ENCODE measurements at regions not wholly inside any gene's neighbourhood (a gene's known extent, or its start where the extent isn't known, plus 50 kb on each side); places are given as distances from the start of the nearest gene placed in this dataset.

- TF ChIP-seq ZNF266 (tag by site-specific recombination; IDR thresholded peaks at IDR 0.05; ENCODE audit: low read depth), result no peak
- no peak for TF ChIP-seq CTCF (tag by site-specific recombination; IDR thresholded peaks at IDR 0.05)
- TF ChIP-seq ZNF501 (tag by site-specific recombination; IDR thresholded peaks at IDR 0.05), result no peak
- no peak for TF ChIP-seq TCF7L2 (IDR thresholded peaks at IDR 0.05; ENCODE audit: borderline replicate concordance, low read depth, low read length)
- TF ChIP-seq ZNF26 (tag by site-specific recombination; IDR thresholded peaks at IDR 0.05), result no peak
Measured at GRCh38 chr13:50114961-50115360, 99.7 kb downstream of the KCNRG start.

Data from HEK293 (cell line).